Activated CD4-positive, alpha-beta memory T cell treated with anti-CD3 and anti-CD28 coated beads, Interleukin-2, amount 10 ng/mL, durations not matched to agents 7 days and 5 days (primary cell): ENCODE measurements at regions not wholly inside any gene's neighbourhood (a gene's known extent, or its start where the extent isn't known, plus 50 kb on each side); places are given as distances from the start of the nearest gene placed in this dataset.

ENCODE experiments used
- CTCF ChIA-PET: fragments of 350-600 bp; sonication (Branson Sonifier 250); formaldehyde crosslinking; loops from one replicate; lab custom pipeline; 2021; ENCODE audit warnings: antibody characterized with exemption, inconsistent platforms; lab: Charles Lee
- POLR2A ChIA-PET: fragments of 350-600 bp; sonication (Branson Sonifier 250); formaldehyde crosslinking; loops from one replicate; lab custom pipeline; 2021; ENCODE audit warnings: antibody characterized with exemption; lab: Charles Lee
- DNase-seq: peaks from one replicate; pipeline ENCODE4 v3.0.0-alpha.2; 2020
- H3K27ac Mint-ChIP-seq: one replicate; pipeline ENCODE4 v1.8.0; 2021; ENCODE audit warnings: mild to moderate bottlenecking, mixed read lengths
- H3K27me3 Mint-ChIP-seq: one replicate; pipeline ENCODE4 v1.8.0; 2021; ENCODE audit warnings: mixed read lengths
- H3K36me3 Mint-ChIP-seq: one replicate; pipeline ENCODE4 v1.8.0; 2021; ENCODE audit warnings: low read depth, mixed read lengths
- H3K4me1 Mint-ChIP-seq: one replicate; pipeline ENCODE4 v1.8.0; 2021; ENCODE audit warnings: mixed read lengths
- H3K4me3 Mint-ChIP-seq: one replicate; pipeline ENCODE4 v1.8.0; 2021; ENCODE audit warnings: mild to moderate bottlenecking, mixed read lengths
- H3K9me3 Mint-ChIP-seq: one replicate; pipeline ENCODE4 v1.8.0; 2021; ENCODE audit warnings: mixed read lengths

GRCh38 chr11:127612607-127613006 lies 612.0 kb upstream of the KIRREL3 start:
- DNase-seq, result no peak
- Mint-ChIP-seq H3K4me1 (no peaks in the 10 kb centered on the region), H3K36me3 (no peaks in the 10 kb centered on the region), H3K27ac (no peak overlapping the region), H3K9me3 (no peaks in the 10 kb centered on the region), H3K4me3 (no peak overlapping the region), H3K27me3 (no peaks in the 10 kb centered on the region)
- CTCF ChIA-PET, result no interaction called here
- POLR2A ChIA-PET, result no interaction called here

- DNase-seq, result no peak
- Mint-ChIP-seq H3K27me3 (peaks cover 2% of the 10 kb centered on the region), H3K9me3 (no peaks in the 10 kb centered on the region), H3K4me1 (no peaks in the 10 kb centered on the region), H3K27ac (no peak overlapping the region), H3K4me3 (no peak overlapping the region), H3K36me3 (no peaks in the 10 kb centered on the region)
- POLR2A ChIA-PET, result no interaction called here
- CTCF ChIA-PET, result no interaction called here
Observed at GRCh38 chr11:127609025-127609773, 608.6 kb upstream of the KIRREL3 start.

GRCh38 chr11:127607487-127608085 lies 607.0 kb upstream of the KIRREL3 start:
- Mint-ChIP-seq H3K27ac (no peak overlapping the region), H3K27me3 (peaks cover 2% of the 10 kb centered on the region), H3K36me3 (no peaks in the 10 kb centered on the region), H3K9me3 (no peaks in the 10 kb centered on the region), H3K4me3 (no peak overlapping the region), H3K4me1 (no peaks in the 10 kb centered on the region)
- ChIA-PET POLR2A (no interaction called here), CTCF (no interaction called here)
- no peak for DNase-seq

GRCh38 chr11:127601578-127601977 lies 601.0 kb upstream of the KIRREL3 start:
- no peak overlapping the region for H3K4me3 Mint-ChIP-seq
- no peaks in the 10 kb centered on the region for H3K9me3 Mint-ChIP-seq
- POLR2A ChIA-PET, result no interaction called here
- H3K27me3 Mint-ChIP-seq, result peaks cover 2% of the 10 kb centered on the region
- CTCF ChIA-PET, result no interaction called here
- no peak overlapping the region for H3K27ac Mint-ChIP-seq
- no peaks in the 10 kb centered on the region for H3K36me3 Mint-ChIP-seq
- DNase-seq, result no peak
- H3K4me1 Mint-ChIP-seq, result no peaks in the 10 kb centered on the region

- Mint-ChIP-seq H3K27ac (no peak overlapping the region), H3K36me3 (no peaks in the 10 kb centered on the region), H3K9me3 (no peaks in the 10 kb centered on the region), H3K4me3 (no peak overlapping the region), H3K4me1 (no peaks in the 10 kb centered on the region), H3K27me3 (peaks cover 2% of the 10 kb centered on the region)
- ChIA-PET CTCF (no interaction called here), POLR2A (no interaction called here)
- DNase-seq, result no peak
Observed at GRCh38 chr11:127600674-127601073, 600.1 kb upstream of the KIRREL3 start.

- Mint-ChIP-seq H3K4me3 (no peak overlapping the region), H3K9me3 (no peaks in the 10 kb centered on the region), H3K36me3 (no peaks in the 10 kb centered on the region), H3K27me3 (no peaks in the 10 kb centered on the region), H3K27ac (no peak overlapping the region), H3K4me1 (no peaks in the 10 kb centered on the region)
- CTCF ChIA-PET, result no interaction called here
- POLR2A ChIA-PET, result no interaction called here
- DNase-seq, result no peak
Observed at GRCh38 chr11:127598476-127598875, 597.9 kb upstream of the KIRREL3 start.

- DNase-seq, result no peak
- no peak overlapping the region for H3K27ac Mint-ChIP-seq
- POLR2A ChIA-PET, result no interaction called here
- H3K27me3 Mint-ChIP-seq, result no peaks in the 10 kb centered on the region
- CTCF ChIA-PET, result no interaction called here
- no peaks in the 10 kb centered on the region for H3K36me3 Mint-ChIP-seq
- H3K4me3 Mint-ChIP-seq, result no peak overlapping the region
- no peaks in the 10 kb centered on the region for H3K4me1 Mint-ChIP-seq
- H3K9me3 Mint-ChIP-seq, result no peaks in the 10 kb centered on the region
Observed at GRCh38 chr11:127596433-127596832, 595.9 kb upstream of the KIRREL3 start.

- Mint-ChIP-seq H3K4me3 (no peak overlapping the region), H3K27ac (no peak overlapping the region), H3K27me3 (no peaks in the 10 kb centered on the region), H3K36me3 (no peaks in the 10 kb centered on the region), H3K9me3 (peaks cover 3% of the 10 kb centered on the region), H3K4me1 (no peaks in the 10 kb centered on the region)
- ChIA-PET POLR2A (no interaction called here), CTCF (no interaction called here)
- no peak for DNase-seq
Observed at GRCh38 chr11:127592371-127592770, 591.8 kb upstream of the KIRREL3 start.

GRCh38 chr11:127590314-127590713 lies 589.7 kb upstream of the KIRREL3 start:
- POLR2A ChIA-PET, result no interaction called here
- Mint-ChIP-seq H3K4me1 (no peaks in the 10 kb centered on the region), H3K27ac (no peak overlapping the region), H3K27me3 (no peaks in the 10 kb centered on the region), H3K4me3 (no peak overlapping the region), H3K9me3 (peaks cover 3% of the 10 kb centered on the region), H3K36me3 (no peaks in the 10 kb centered on the region)
- no peak for DNase-seq
- CTCF ChIA-PET, result no interaction called here

GRCh38 chr11:127588431-127588830 lies 587.9 kb upstream of the KIRREL3 start:
- H3K27ac Mint-ChIP-seq, result no peak overlapping the region
- peaks cover 3% of the 10 kb centered on the region for H3K9me3 Mint-ChIP-seq
- no peak overlapping the region for H3K4me3 Mint-ChIP-seq
- no peaks in the 10 kb centered on the region for H3K36me3 Mint-ChIP-seq
- CTCF ChIA-PET, result no interaction called here
- H3K4me1 Mint-ChIP-seq, result no peaks in the 10 kb centered on the region
- H3K27me3 Mint-ChIP-seq, result no peaks in the 10 kb centered on the region
- POLR2A ChIA-PET, result no interaction called here
- DNase-seq, result no peak

GRCh38 chr11:127587511-127587910 lies 586.9 kb upstream of the KIRREL3 start:
- Mint-ChIP-seq H3K27me3 (no peaks in the 10 kb centered on the region), H3K27ac (no peak overlapping the region), H3K4me3 (no peak overlapping the region), H3K36me3 (no peaks in the 10 kb centered on the region), H3K9me3 (peaks cover 3% of the 10 kb centered on the region), H3K4me1 (no peaks in the 10 kb centered on the region)
- DNase-seq, result no peak
- ChIA-PET POLR2A (no interaction called here), CTCF (no interaction called here)

- H3K36me3 Mint-ChIP-seq, result no peaks in the 10 kb centered on the region
- H3K4me3 Mint-ChIP-seq, result no peak overlapping the region
- H3K9me3 Mint-ChIP-seq, result no peaks in the 10 kb centered on the region
- no peaks in the 10 kb centered on the region for H3K27me3 Mint-ChIP-seq
- ChIA-PET POLR2A (no interaction called here), CTCF (interaction anchor here (0.7 kb wide), 1 partner anchor 1608 kb away, joined by 3 read pairs; no protein-coding TSS in a partner anchor)
- DNase-seq, result no peak
- no peak overlapping the region for H3K27ac Mint-ChIP-seq
- no peaks in the 10 kb centered on the region for H3K4me1 Mint-ChIP-seq
Observed at GRCh38 chr11:127576210-127576609, 575.6 kb upstream of the KIRREL3 start.

GRCh38 chr11:127574478-127574877 lies 573.9 kb upstream of the KIRREL3 start:
- Mint-ChIP-seq H3K4me3 (no peak overlapping the region), H3K4me1 (no peaks in the 10 kb centered on the region), H3K27me3 (no peaks in the 10 kb centered on the region), H3K9me3 (no peaks in the 10 kb centered on the region), H3K36me3 (no peaks in the 10 kb centered on the region), H3K27ac (no peak overlapping the region)
- ChIA-PET POLR2A (no interaction called here), CTCF (no interaction called here)
- DNase-seq, result no peak

GRCh38 chr11:127568891-127569290 lies 568.3 kb upstream of the KIRREL3 start:
- Mint-ChIP-seq H3K4me1 (no peaks in the 10 kb centered on the region), H3K27ac (no peak overlapping the region), H3K36me3 (no peaks in the 10 kb centered on the region), H3K27me3 (no peaks in the 10 kb centered on the region), H3K9me3 (no peaks in the 10 kb centered on the region), H3K4me3 (no peak overlapping the region)
- CTCF ChIA-PET, result no interaction called here
- POLR2A ChIA-PET, result no interaction called here
- DNase-seq, result no peak
